Panc1 (cell line): ENCODE measurements at regions not wholly inside any gene's neighbourhood (a gene's known extent, or its start where the extent isn't known, plus 50 kb on each side); places are given as distances from the start of the nearest gene placed in this dataset.

Source experiments
- ATAC-seq: fragments of 200-7000 bp; cut with Tn5 transposase; 2 replicates; pipeline ENCODE4 v1.9.1; 2020; ENCODE audit warnings: mild to moderate bottlenecking, moderate library complexity
- BruUV-seq: library from RNA; stranded (reverse); fragments of 400-500 nt; replicated peaks from 2 replicates; lab custom pipeline; 2021; lab: Mats Ljungman, UMichigan
- CTCF ChIA-PET: fragments of 300-600 bp; sonication (Branson Sonifier 250); formaldehyde crosslinking; loops from one replicate; lab custom pipeline; 2022; ENCODE audit warnings: antibody characterized with exemption; lab: Charles Lee
- POLR2A ChIA-PET: fragments of 300-600 bp; sonication (Branson Sonifier 250); formaldehyde crosslinking; loops from one replicate; lab custom pipeline; 2022; ENCODE audit warnings: antibody characterized with exemption; lab: Charles Lee
- DNase-seq: peaks from one replicate; pipeline ENCODE4 v3.0.0-alpha.2; 2010; ENCODE audit warnings: low read depth, low spot score
- H3K27ac ChIP-seq: 2 replicates; pipeline ENCODE4 v1.5.1; 2011; ENCODE audit warnings: mild to moderate bottlenecking, low read length, inconsistent platforms
- H3K27me3 ChIP-seq: fragments of 200-500 bp; sonication (Bioruptor generic); 2 replicates; pipeline ENCODE4 v1.6.0; 2014; ENCODE audit warnings: low read length, inconsistent platforms; ENCODE audit not compliant: control insufficient read depth, insufficient read depth
- H3K36me3 ChIP-seq: fragments of 200-500 bp; sonication (Bioruptor generic); 2 replicates; pipeline ENCODE4 v1.5.1; 2014; ENCODE audit warnings: inconsistent platforms, mild to moderate bottlenecking, low read length, moderate library complexity; ENCODE audit not compliant: control insufficient read depth, insufficient read depth
- H3K4me1 ChIP-seq: 2 replicates; pipeline ENCODE4 v1.5.1; 2011; ENCODE audit warnings: inconsistent platforms, mild to moderate bottlenecking, low read length, moderate library complexity; ENCODE audit not compliant: control insufficient read depth, insufficient read depth
- H3K4me3 ChIP-seq, 2 experiments: 2 replicates each; pipeline ENCODE4 v1.5.1; 2011 to 2012; ENCODE audit warnings: low read depth in 2 of 2, low read length in 2 of 2, mild to moderate bottlenecking in 2 of 2, inconsistent platforms in 1 of 2, moderate library complexity in 1 of 2
- H3K9me3 ChIP-seq: fragments of 200-500 bp; sonication (Bioruptor generic); 2 replicates; pipeline ENCODE4 v1.5.1; 2014; ENCODE audit warnings: low read depth, mild to moderate bottlenecking, inconsistent platforms, low read length, moderate library complexity; ENCODE audit not compliant: control insufficient read depth, insufficient read depth
- POLR2AphosphoS5 ChIP-seq: IDR thresholded peaks from 2 replicates; pipeline ENCODE4 v1.6.1; 2012; ENCODE audit warnings: mild to moderate bottlenecking, low read depth, low read length, moderate library complexity
- REST ChIP-seq, 2 experiments: IDR thresholded peaks; 2 replicates each; pipeline ENCODE4 v1.6.1; 2011 to 2012; ENCODE audit warnings: low read depth in 2 of 2, control low read depth in 1 of 2, low read length in 1 of 2, mild to moderate bottlenecking in 1 of 2, moderate library complexity in 1 of 2; ENCODE audit not compliant: insufficient read depth in 1 of 2
- SIN3A ChIP-seq: IDR thresholded peaks from 2 replicates; pipeline ENCODE4 v1.6.1; 2012; ENCODE audit warnings: low read depth, mild to moderate bottlenecking, low read length, moderate library complexity, borderline replicate concordance; ENCODE audit not compliant: insufficient read depth
- TCF7L2 ChIP-seq: IDR thresholded peaks from 2 replicates; pipeline ENCODE4 v1.6.1; 2011; ENCODE audit warnings: mild to moderate bottlenecking, low read depth, low read length, inconsistent platforms
- in situ Hi-C: cut with HindIII; loops from 2 replicates; pipeline ENCODE4 v1.10.0; 2016; ENCODE audit warnings: low sequenced_read_pairs, low pct_unique_long_range_greater_than_20kb
- intact Hi-C: fragments of 100-400 bp; cut with micrococcal nuclease; formaldehyde crosslinking; loops from one replicate; pipeline ENCODE4 v1.10.0; 2022; ENCODE audit not compliant: unreplicated experiment
- TF ChIP-seq, protein P1 (sequence below): fragments of 450-650 bp; IDR thresholded peaks from 2 replicates; pipeline ENCODE4 v1.5.1; 2017; ENCODE audit warnings: mild to moderate bottlenecking

DNA sequence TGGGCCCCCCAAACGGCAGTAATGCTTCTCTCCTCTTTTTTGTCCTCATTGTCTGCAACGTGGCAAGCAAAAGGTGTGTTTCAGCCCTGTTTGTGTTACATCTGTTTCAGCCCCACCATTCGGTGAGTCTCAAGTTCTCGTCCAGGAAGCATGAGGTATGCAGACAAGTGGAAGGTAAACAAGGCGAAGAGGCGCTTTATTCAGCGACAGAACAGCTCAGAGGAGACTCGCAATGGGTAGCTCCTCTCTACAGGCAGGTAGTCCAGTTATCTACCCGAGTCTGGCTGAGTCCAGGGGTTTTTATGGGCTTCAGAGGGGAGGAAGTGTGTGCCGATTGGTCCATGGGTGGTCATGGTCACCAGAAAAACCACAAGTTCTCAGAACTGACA lies 733.4 kb upstream of the CDH7 start:
- POLR2A ChIA-PET: no interaction called here
- no peak for DNase-seq
- BruUV-seq: no TSS peak
- CTCF ChIA-PET: no interaction called here
- no peaks in the 10 kb centered on the region for H3K4me1 ChIP-seq
- no peak overlapping the region for H3K27ac ChIP-seq
- TF ChIP-seq, protein P1, sequence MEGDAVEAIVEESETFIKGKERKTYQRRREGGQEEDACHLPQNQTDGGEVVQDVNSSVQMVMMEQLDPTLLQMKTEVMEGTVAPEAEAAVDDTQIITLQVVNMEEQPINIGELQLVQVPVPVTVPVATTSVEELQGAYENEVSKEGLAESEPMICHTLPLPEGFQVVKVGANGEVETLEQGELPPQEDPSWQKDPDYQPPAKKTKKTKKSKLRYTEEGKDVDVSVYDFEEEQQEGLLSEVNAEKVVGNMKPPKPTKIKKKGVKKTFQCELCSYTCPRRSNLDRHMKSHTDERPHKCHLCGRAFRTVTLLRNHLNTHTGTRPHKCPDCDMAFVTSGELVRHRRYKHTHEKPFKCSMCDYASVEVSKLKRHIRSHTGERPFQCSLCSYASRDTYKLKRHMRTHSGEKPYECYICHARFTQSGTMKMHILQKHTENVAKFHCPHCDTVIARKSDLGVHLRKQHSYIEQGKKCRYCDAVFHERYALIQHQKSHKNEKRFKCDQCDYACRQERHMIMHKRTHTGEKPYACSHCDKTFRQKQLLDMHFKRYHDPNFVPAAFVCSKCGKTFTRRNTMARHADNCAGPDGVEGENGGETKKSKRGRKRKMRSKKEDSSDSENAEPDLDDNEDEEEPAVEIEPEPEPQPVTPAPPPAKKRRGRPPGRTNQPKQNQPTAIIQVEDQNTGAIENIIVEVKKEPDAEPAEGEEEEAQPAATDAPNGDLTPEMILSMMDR: no peak
- TF ChIP-seq TCF7L2 (no peak), REST (IDR thresholded peaks at IDR 0.05; ENCODE audit: insufficient read depth in 1 of 2, low read depth in 2 of 2, low read length in 1 of 2) (no peak), POLR2AphosphoS5 (no peak), SIN3A (no peak)
- no peak for ATAC-seq
- H3K36me3 ChIP-seq: no peaks in the 10 kb centered on the region
- in situ Hi-C loops: no loop called here
- no peaks in the 10 kb centered on the region for H3K9me3 ChIP-seq
- no peaks in the 10 kb centered on the region for H3K27me3 ChIP-seq
- no peak overlapping the region for H3K4me3 ChIP-seq
- intact Hi-C loops: no loop called here

GRCh38 chr18:65016631-65017371 lies 734.0 kb upstream of the CDH7 start:
- intact Hi-C loops: no loop called here
- POLR2A ChIA-PET: no interaction called here

More at GRCh38 chr18:65016631-65017371, 734.0 kb upstream of the CDH7 start:
- Histone ChIP-seq H3K27me3 (no peaks in the 10 kb centered on the region), H3K36me3 (no peaks in the 10 kb centered on the region), H3K27ac (no peak overlapping the region), H3K4me3 (no peak overlapping the region), H3K4me1 (no peaks in the 10 kb centered on the region), H3K9me3 (no peaks in the 10 kb centered on the region)
- no peak for TF ChIP-seq SIN3A
- TF ChIP-seq TCF7L2: no peak
- TF ChIP-seq, protein P1: no peak
- no peak for TF ChIP-seq REST (IDR thresholded peaks at IDR 0.05; ENCODE audit: insufficient read depth in 1 of 2, low read depth in 2 of 2, low read length in 1 of 2)
- no peak for TF ChIP-seq POLR2AphosphoS5
- no TSS peak for BruUV-seq
- DNase-seq: no peak
- no peak for ATAC-seq
- CTCF ChIA-PET: no interaction called here
- in situ Hi-C loops: no loop called here
